ENCODE measurements at regions not wholly inside any gene's neighbourhood (a gene's known extent, or its start where the extent isn't known, plus 50 kb on each side); places are given as distances from the start of the nearest gene placed in this dataset.
A peak's percentile ranks its signal among the peaks of the same experiment; 100 is the strongest.

- no peak for DNase-seq
Measured at GRCh38 chr1:234691567-234691966, 81.6 kb upstream of the IRF2BP2 start.

GRCh38 chr1:234690872-234691271 is 80.9 kb upstream of the IRF2BP2 start:
- no peak for DNase-seq

DNA sequence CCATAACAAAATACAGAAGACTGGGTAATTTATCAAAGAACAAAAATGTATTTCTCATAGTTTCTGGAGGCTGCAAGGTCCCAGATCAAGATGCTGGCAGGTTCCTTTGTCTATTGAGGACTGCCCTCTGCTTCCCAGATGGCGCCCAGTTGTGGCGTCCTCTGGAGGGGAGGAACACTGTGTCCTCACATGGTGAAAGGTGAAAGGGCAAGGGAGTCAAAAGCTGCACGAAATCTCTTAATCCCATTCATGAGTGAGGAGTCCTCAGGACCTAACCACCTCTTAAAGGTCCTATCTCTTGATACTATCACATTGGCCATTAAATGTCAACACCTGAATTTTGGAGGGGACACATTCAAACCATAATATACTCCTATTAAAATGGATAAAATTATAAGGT is 79.3 kb upstream of the IRF2BP2 start:
- DNase-seq, result no peak

DNA sequence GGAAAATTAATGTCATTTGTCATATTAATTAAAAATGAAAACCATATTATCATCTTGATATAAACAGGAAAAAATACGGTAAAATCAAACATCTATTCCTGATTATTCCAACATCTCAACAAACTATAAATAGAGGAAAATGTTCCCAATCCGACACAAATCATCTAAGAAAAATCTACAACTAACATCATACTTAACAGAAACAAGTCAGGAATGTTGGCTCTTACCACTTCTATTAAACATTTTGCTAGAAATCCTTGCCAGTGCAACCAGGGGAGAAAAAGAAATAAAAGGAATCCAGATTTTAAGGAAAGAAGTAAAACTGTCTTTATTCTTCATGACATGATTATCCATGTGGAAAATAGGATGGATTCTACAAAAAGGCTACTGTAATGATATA is 77.0 kb upstream of the IRF2BP2 start:
- DNase-seq, result no peak

- no peak for DNase-seq
Measured at GRCh38 chr1:234686035-234686434, 76.1 kb upstream of the IRF2BP2 start.

DNA sequence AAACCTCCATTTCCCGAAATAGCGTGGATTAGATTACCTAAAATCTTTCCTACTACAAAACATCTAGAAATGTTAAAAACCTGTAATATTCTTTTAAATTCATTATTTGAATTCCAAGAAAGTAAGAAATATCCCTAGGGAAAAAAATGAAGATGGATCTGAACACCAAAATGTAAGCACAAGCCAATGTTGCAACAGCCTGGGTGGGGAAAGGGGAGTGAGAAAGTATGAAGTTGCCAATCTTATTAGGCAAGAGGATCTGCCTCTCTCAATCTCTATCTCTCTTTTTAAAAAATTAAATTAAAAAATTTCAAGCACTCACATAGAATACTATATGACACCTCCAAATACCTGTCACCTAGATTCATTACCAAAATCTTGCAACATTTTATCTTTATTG is 74.9 kb upstream of the IRF2BP2 start:
- DNase-seq, result no peak

GRCh38 chr1:234683861-234684632 is 74.1 kb upstream of the IRF2BP2 start:
- DNase-seq, result no peak

- no peak for DNase-seq
Measured at GRCh38 chr1:234683127-234683860, 73.3 kb upstream of the IRF2BP2 start.

- no peak for DNase-seq
Measured at GRCh38 chr1:234681990-234682389, 72.0 kb upstream of the IRF2BP2 start.

DNA sequence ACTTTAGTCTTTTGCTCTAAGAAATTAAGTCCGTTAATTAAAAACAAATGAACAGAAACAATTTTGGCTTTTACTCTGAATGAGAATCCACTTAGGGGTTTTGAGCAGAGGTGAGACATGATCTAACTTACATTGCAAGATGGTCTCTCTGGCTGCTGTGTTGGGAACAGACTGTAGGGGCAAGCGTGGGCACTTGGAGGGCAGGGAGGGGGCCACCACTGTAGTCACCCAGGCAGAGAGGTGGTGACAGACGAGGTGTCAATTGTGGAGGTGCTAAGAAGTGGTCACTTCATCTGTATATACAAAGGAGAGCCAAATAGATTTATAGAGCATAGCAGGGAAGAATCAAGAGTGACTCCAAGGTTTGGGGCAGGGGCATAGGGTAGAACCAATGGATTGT is 71.1 kb upstream of the IRF2BP2 start:
- no peak for DNase-seq

DNA sequence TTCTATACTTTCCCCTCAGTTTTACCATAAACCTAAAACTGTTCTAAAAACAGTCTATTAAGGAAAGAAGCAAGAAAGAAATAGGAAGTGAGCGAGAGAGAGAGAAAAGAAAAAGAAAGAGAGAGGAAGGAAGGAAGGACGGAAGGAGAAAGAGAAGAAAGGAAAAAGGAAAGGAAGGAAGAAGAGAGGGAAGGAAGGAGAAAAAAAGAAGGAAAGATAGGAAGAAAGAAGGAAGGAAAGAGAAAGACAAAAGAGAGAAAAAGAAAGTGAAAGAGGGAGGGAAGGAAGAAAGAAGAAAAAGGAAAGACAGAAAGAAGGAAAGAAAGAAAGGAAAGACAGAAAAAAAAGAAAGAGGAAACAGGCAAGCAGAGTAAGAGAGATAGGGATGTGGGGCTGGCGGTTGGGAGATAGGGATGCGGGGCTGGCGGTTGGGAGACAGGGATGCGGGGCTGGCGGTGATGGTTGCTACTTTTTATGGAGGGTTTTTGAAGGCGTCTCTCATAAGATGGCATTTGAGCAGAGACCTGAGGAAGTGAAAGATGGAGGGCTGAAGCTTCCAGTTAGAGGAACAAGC is 70.4 kb upstream of the IRF2BP2 start:
- DNase-seq, result no peak

- DNase-seq, result peak; percentile 94
Measured at GRCh38 chr1:234676103-234676594, 66.2 kb upstream of the IRF2BP2 start.

- DNase-seq, result peak; percentile 90
Measured at GRCh38 chr1:234675572-234675971, 65.6 kb upstream of the IRF2BP2 start.

DNA sequence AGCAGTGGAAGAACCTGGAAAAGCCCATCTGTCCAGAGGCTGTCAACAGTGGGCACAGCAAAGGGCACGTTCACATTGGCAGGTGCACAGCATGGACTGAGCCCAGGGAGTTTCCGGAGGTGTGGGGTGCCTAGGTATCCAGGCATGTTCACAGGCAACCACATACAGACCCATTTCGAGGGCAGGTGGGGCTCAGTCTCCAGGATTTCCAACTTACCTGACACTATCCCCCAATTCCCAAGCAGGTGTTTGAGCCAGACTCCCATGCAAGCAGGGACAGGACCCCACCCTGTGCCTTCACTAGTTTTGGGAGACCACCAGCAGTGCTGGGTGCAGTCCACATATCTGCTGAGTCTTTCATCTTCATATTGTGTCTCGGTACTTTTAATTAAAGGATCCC is 65.0 kb upstream of the IRF2BP2 start:
- DNase-seq, result no peak

GRCh38 chr1:234674218-234674815 is 64.3 kb upstream of the IRF2BP2 start:
- DNase-seq, result no peak

DNA sequence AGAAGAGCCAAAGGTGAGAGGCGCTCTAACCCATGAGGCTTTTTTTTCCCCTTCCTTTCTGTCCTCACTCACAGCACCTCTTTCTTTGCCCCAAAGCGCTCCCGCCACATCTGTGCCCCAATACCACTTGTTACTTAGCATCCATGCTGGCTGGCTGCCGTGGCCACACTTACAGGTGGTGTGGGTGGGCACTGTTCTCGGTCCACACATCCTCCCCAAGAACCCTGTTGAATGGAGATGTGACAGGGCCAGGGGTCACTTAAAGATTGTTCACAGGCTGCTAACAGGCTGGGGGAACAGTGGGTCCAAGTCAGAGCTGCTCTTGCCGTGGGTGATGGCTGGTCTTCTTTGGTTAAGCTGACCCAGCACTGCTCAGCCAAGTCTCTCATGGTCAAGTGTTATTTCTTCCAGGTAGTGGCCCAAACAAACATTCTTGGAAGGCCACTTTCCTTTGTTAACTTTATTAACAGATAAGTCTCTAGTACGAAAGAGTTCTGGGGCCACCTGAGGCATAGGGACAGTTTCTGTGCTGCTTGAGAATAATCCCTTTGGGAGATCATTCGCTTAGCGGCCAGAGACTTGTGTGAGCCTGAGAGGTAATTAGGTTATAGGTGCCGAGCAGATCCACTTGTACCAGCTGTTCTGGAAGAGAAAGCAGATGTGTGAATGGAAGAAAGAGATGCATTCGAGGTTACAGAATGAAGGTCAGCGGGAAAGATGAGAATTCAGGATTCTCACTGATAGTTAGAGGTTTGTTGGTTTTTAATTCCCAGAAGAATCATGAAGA is 62.6 kb upstream of the IRF2BP2 start:
- DNase-seq, result no peak

DNA sequence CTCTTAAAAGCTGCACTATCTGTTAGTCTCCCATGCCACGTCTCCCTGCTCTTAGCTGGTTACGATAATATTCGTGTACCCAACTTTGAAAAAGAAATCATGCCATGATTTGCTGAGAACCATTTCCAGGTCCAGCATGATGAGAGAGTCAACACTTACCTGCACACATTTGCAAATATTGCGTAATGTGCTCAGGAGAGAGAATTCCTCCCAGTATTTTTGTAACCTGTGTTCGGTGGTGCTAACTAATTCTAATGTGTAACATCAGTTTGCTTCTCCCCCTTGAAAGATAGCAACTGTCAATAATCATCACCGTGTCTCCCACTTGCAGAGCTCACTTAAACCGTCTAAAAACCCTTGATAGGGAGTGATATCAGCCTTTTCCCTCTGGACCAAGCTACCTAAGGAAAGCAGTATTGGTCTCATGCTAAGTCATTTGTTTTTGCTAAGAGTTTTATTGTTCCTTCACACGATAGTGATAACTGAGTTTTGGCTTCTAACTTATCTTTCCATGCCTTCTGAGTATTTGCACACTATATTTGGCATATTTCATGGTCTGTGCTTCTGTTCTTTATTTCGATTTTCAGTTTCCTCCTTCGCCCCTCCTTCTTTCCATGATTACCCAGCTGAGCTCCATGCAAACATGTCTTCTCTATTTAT is 61.1 kb upstream of the IRF2BP2 start:
- DNase-seq, result no peak

GRCh38 chr1:234669499-234669898 is 59.5 kb upstream of the IRF2BP2 start:
- no peak for DNase-seq

- no peak for DNase-seq
Measured at GRCh38 chr1:234668577-234668955, 58.6 kb upstream of the IRF2BP2 start.

DNA sequence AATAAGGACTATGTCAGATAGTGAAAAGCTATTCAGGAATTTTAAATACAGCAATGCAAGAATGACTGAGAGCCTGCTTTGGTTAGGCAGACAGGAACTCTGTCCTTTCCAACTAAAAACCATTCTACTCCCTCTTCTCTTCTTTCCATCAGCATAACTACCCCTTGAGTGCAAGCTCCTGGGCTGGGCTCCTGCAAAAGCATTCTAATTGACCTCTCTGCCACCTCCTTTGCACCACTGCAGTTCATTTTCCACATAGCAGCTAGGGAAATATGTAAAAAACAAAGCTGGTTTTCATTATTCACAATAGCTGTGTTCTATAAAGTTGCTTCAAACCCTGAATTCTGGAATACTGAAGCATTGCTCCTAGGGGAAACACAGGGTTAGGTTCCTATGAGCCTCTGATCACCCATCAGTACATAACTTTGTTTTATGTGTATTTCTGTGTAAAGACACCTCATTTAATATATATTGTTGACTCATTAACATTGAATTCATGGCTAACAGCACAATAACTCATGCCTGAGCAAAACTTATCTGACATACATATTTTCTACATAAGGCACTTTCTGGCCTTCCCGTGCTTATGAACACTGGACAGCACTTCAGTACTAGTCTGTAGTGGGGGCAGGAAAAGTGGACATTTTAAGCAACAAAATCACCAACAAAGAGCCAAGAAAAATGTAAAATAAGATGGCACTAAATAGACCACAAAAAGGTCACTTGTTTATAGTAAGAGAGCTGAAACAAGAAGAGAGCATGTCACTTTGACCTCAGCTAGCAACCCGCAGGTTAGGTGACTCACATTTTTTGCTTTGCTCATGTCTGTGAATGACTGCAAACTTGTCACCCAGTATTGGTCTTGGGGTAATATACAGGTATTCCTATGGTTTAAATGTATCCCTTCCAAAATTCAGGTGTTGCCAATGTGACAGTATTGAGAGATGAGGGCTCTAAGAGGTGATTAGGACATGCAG is 57.9 kb upstream of the IRF2BP2 start:
- DNase-seq, result no peak

Measured in tongue (tissue), 1 donor.